Putamen (tissue), 1 donor: ENCODE measurements at regions not wholly inside any gene's neighbourhood (a gene's known extent, or its start where the extent isn't known, plus 50 kb on each side); places are given as distances from the start of the nearest gene placed in this dataset.

Experiments used
- DNase-seq: peaks from one replicate; pipeline ENCODE4 v3.0.0-alpha.2; 2016; ENCODE audit warnings: low spot score

DNA sequence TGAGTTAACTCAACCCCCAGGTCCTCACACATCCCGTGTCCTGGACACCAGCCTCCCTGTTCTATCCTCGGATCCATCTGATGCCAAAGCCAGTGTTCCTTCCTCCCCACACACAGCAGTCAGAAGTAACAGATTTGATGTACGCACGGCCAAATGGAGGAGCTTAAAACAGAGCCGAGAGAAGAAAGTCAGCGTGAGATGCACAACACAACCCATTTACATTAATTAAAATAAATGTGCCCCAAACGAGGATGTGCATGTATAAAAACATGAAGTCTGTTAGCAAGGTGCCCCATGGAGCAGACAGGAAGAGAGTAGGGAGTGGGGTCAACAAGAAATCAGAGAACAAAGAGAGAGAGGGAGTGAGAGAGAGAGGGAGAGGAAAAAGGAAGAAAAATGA is 191.2 kb downstream of the HAUS1 start:
- DNase-seq, result no peak

GRCh38 chr18:46296656-46297055 is 192.5 kb downstream of the HAUS1 start:
- no peak for DNase-seq

DNA sequence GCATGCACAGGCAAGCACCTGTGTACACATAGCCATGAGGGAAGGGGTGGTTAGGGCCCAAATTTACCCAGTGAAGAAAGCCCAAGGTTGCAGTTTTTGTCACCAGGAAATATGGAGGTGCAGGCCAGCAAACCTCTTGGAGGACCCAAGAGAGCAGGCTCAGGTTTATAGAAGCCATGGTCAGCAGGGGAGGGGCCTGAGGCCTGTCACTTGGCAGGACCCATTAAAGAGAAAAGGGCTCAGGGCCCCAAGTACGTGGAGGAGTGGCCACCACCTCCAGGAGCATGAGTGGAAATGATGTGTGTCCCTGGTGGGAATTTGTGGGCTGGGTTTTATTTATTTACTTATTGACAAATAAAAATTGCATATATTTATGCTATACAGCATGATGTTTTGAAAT is 192.9 kb downstream of the HAUS1 start:
- no peak for DNase-seq

- no peak for DNase-seq
Observed at GRCh38 chr18:46297621-46298020, 193.4 kb downstream of the HAUS1 start.

DNA sequence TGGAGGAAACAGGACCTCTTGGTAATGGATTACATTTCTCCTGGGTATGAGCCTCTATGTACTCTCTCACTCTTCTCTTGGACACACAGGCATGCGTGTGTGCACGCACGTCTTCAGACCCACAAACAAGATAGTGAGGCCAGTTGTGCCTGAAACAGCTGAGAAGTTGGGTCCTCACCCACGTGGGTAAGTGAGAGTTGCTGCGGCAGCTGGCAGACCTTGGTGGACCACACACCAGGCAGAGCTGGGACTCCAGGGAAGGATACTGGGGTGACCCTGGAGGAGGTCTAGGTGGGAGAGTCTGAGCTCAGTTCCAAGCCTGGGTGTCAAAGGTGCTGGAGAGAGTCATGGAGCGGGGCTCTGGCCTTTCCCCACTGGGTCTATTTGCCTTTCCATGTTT is 194.3 kb downstream of the HAUS1 start:
- no peak for DNase-seq

DNA sequence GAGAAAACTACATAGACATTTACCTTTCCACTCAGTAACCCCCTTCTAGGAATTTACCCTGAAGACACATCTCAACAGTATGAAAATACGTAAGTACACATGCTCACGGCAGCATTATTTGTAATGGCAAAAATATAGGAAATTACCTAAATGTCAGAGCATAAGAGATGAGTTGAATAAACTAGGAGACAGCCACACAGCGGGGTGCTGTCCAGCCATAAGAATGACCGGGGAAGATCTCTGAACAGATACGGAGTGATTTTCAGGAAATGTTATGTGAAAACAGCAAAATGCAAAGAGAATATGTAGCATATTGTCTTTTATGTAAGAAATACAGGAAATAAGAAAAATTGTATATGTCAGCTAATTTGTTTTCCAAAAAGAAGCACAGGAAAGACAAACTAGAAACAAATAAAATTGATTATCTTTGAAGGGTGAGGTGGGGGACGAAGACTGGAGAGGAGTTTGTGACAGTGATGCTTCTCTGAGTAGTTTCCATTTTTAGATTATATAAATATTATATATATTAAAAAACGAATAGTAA is 195.4 kb downstream of the HAUS1 start:
- no peak for DNase-seq

DNA sequence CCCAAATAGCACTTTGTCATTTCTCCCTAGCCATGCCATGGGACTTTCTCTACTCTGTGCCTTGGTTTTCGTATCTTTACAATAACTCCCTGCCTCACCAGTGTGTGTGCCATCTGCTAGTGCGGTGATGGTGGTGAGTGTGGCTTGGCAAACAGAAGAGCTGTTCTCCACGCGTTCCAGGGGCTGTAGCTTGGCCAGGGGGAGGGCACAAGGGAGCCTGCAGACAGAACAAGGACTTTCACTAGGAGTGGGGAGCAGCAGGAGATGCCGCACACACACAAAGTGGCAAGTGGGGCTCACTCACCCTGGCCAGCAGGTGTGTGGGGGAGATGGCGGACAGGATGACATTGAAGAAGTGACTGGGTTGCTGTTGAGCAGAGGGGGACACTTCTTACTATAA is 196.9 kb downstream of the HAUS1 start:
- DNase-seq, result no peak

- no peak for DNase-seq
Observed at GRCh38 chr18:46301571-46301970, 197.4 kb downstream of the HAUS1 start.

DNA sequence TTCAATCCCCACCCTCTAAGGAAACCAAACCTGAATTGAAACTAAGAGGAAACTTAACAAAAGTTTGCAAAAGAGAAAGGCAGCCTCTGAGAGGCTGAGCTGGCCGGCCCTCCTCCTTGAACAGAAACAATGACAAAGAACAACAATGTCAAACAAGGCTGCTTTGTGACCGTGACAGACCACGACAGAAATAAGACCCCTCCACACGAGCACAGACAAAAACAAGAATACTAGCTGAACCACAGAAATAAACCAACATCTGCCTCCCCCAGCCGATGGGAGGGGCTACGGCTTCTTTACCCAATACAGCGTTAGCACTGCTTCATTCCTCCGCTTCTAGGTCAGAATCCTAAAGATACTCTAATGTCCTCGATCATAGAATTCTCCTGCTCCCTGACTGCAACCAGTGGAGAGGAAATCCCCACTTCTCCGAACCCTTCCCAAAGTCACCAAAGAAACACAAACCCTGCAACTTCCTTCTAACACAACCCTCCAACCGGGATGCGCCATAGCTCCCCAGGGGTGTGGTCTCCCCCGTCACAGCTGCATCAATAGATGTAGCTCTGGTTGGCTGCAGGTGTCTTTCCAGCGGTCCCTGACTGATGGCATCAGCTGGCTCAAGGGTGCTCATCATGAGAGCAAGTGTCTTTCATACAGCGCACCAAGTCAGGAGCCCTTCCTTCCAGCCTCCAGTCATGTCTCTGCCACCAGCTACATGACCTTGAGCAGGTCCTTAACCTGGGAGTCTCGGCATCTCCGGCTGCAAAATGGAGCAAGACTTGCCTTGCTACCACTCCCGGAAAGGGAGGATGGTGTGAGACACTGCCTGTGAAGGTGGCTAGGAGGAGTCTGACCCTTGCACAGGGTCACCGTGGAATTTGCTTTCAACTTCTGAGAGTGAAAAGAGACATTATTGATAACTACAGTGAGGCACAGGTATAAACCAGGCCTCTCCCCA is 198.6 kb downstream of the HAUS1 start:
- DNase-seq, result no peak

- no peak for DNase-seq
Observed at GRCh38 chr18:46310258-46310657, 206.1 kb downstream of the HAUS1 start.

GRCh38 chr18:46310675-46311345 is 206.6 kb downstream of the HAUS1 start:
- DNase-seq, result no peak

- no peak for DNase-seq
Observed at GRCh38 chr18:46311491-46311890, 207.3 kb downstream of the HAUS1 start.

- no peak for DNase-seq
Observed at GRCh38 chr18:46312221-46312620, 208.0 kb downstream of the HAUS1 start.

DNA sequence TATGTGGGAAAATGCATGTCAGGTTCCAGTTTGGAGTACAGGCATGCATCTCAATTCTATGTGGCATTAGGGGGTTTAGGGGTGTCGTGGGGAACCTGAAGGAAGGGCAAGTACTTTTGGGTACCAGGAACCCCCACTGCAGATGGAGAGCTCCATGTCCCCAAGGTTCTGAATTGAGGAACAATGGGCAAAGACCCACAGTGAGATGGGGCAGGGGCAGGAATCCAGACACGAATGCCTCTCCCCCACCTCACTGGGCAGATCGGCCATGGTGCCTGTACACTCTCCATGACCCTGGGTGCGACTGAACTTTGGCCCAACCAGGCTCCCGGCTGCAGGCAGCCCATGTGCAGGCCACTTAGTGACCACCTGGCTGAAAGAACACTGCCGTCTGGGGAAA is 209.3 kb downstream of the HAUS1 start:
- no peak for DNase-seq

- no peak for DNase-seq
Observed at GRCh38 chr18:46314011-46314410, 209.8 kb downstream of the HAUS1 start.

DNA sequence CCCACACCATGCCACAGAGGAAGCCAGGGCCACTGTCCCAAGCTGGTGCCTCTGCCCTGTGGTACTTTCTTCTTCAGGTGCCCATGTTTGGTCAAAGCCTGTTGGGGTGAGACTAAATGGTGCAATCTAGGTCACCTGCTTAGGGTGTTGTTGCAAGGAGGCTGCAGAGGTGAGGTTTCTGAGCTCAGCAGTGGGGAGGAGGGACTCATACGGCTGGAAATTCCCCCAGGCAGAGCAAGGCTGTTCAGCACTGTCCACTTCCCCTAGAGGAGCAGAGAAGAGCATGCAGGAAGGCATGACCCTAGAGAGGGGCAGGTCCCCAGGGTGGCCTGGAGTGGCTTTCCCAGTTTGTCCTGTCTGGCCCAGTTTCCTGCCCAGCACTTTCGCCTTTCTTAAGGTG is 211.0 kb downstream of the HAUS1 start:
- no peak for DNase-seq

- DNase-seq, result no peak
Observed at GRCh38 chr18:46318356-46318755, 214.2 kb downstream of the HAUS1 start.

GRCh38 chr18:46319783-46320182 is 215.6 kb downstream of the HAUS1 start:
- no peak for DNase-seq

- no peak for DNase-seq
Observed at GRCh38 chr18:46320297-46320696, 216.1 kb downstream of the HAUS1 start.

- no peak for DNase-seq
Observed at GRCh38 chr18:46320928-46321711, 216.9 kb downstream of the HAUS1 start.

- DNase-seq, result no peak
Observed at GRCh38 chr18:46321955-46322354, 217.8 kb downstream of the HAUS1 start.

DNA sequence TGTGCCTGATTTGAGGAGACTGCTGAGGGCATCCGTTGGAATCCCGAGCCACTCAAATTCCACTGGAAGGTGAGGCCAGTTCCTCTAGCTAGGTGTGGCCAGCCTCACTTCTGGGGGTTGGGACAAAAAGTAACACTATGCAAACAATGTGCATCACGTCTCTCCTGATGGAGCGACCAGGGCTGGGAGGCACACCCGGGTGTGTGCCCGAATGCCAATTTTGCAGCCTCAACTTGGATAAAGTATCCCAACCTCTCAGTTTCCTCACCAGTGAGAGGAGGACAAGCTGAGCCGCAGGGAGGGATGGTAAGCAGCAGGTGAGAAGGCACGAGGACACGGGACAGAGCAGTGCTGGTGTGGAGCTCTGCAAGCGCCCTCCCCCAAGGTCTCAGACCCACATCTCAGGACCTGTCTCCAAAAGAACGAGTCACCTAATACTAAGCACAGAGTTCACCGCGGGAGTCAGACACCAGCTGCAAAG is 218.3 kb downstream of the HAUS1 start:
- DNase-seq, result no peak
